ENCODE measurements at regions not wholly inside any gene's neighbourhood (a gene's known extent, or its start where the extent isn't known, plus 50 kb on each side); places are given as distances from the start of the nearest gene placed in this dataset.

DNA sequence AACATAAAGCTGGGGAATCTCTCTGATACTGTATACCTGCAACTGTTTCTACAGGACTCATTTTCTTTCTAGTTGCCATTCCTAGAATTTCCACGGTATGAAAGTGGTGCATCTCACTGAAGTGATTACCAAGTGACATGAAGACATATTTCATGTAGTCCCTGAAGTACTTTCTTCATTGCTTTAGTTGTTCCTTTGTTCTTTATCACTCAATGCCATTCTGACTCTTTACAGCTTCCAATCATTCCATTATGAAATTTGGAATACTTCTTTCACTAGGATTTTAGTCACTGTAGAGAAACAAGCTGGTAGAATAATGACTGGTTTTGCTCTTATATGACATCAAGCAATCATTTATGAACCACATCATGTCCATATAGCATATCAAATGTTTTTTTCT is 645.1 kb downstream of the CDH18 start:
- no peak for DNase-seq

DNA sequence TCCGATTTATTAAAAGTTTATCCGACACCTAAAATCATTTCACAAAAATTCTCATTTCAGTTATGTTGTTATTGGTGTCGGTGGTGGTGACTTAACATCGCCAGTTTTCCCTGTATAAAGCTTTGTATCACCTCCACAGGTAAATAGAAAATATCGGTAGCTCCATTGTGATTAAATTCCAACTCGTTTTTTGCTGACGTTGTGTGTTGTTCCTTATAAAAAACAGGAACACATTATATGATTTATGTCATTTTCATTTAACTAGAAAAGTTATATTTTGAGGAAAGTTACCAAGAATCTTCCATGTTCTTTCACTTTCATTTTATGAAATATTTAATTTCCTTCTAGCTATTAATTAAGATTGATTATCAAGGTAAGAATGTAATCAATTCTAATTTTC is 635.9 kb downstream of the CDH18 start:
- DNase-seq: no peak

DNA sequence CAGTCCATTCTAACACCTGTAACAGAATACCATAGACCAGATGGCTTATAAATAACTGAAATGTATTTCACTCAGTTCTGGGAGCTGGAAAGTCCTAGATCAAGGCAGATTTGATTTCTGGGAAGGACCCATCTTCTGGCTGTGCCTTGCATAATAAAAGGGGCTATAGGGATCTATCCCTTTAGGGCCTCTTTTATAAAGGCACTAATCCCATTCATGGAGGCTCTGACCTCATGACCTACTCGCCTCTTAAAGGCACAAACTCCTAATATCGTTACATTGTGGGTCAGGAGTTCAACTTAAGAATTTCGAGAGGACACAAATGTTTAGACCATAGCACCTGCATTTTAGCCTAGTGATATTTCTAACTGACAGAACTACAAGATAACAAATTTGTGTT is 619.0 kb downstream of the CDH18 start:
- DNase-seq: no peak

DNA sequence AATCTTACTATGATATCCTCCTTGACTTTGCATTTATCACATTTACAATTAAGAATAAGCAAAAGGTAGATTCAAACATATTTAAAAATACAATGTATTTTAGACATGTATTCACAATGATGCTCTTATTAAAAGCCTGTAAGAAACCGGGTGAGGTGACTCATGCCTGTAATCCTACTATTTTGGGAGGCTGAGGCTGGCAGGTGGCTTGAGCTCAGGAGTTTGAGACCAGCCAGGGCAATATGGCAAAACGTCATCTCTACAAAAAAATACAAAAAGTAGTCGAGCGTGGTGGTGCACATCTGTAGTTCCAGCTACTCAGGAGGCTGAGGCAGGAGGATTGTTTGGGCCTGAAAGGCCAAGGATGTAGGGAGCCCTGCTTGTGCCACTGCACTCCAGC is 618.4 kb downstream of the CDH18 start:
- DNase-seq: no peak

DNA sequence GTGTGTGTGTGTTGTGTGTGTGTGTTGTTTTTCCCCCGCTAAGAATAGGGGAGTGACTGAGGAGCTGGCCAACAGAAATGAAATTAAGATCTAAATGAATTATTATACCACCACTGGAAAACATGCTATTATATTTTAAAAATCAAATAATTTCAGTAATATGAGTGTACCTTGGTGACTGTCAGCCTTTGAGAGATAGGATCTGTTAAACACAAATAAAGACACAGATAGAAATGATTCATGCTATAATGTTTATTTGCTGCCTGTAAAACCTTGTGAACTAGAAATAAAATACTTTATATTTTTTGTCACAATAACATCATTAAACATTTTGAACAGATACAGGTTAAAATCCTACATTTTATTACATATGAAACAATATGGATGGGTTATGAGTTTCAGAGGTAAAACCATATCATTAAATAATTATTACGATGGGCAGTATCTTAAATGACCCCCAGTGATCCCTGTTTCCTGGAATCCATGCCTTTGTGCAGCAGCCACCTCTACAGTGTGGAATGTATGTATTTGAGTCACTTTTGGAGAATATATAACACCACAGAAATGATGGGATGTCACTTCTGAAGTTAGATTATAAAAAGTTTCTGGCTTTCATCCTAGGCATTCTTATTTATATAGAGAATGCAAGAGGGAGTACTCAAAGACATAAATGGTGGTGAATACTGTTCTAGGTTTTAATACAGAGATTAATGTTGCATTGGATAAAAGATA is 617.2 kb downstream of the CDH18 start:
- DNase-seq: no peak

DNA sequence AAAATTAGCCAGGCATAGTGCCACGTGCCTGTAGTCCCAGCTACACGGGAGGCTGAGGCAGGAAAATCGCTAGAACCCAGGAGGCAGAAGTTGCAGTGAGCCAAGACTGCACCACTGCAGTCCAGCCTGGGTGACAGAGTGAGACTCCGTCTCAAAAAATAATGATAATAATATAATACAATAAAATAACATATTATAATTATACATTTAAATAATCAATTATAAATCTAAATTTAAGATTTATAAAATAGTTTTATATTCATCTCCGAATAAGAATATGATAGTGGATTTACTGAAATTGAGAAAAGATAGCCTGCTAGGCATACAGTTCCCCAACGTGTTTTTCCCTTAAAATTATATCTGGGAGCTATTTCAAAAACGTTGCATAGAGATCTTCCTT is 599.6 kb downstream of the CDH18 start:
- DNase-seq: no peak

DNA sequence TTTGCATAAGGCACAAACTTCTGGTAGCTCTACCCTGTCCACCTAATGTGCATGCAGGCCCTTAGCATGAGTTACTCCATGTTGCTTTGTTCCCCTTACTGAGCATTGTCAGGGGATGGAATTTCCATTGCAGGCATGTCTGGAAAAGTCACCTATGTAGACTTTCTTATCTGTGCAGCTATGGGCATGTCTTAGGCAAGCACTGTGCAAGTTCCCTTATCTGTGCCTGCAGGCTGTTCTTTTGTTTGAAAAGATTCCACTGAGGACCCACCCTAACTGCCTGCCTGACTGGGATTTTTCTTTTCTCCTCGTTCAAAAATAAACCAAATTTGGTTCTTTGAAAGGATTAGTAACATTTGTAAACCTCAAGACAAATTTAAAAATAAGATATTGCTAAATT is 587.0 kb downstream of the CDH18 start:
- DNase-seq: no peak

DNA sequence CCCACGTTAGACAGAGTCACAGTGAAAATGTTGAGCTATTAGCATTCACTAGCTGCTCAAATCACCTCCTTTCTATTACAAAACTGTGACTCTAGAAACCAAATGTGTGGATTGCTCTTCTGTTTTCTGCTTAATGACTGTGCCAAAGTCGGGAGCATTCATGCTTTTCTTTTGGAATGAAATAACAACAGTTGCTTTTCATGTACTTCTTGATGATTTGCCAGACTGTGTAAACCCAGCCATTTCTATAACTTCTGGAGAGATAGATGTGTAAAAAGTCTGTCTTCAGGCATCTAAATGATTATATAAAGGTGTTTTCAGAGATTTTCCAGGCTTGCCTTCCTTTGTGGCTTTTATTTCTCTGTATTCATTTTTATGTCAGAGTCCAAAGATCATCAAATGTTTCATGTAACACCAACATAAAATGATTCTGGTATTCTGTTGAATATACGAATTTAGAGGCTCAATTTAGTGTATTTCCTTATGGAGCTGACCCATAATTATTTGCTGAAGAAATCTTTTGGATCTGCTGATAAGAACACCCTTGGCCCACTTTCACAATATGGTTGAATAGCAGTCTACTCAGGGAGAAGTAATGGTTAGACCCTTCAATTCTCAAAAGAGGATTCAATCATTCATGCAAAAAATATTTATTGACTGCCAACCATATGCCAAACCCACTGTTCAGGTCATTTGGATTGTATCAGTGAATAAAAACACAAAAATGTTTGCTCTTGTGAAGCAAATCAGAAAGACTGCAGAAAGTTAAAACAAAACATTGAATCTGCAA is 581.2 kb downstream of the CDH18 start:
- DNase-seq: no peak

DNA sequence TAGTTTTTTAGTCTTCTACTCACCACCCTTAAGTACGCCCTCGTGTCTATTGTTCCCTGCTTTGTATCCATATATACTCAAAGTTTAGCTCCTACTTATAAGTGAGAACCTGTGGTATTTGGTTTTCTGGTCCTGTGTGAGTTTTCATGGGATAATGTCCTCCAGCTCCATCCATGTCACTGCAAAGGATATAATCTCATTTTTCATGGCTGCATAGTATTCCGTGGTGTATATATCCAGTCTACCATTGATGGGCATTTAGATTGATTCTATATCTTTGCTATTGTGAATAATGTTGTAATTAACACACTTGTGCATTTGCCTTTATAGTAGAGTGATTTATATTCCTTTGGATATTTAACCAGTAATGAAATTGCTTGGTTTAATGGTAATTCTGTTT is 579.9 kb downstream of the CDH18 start:
- DNase-seq: no peak

DNA sequence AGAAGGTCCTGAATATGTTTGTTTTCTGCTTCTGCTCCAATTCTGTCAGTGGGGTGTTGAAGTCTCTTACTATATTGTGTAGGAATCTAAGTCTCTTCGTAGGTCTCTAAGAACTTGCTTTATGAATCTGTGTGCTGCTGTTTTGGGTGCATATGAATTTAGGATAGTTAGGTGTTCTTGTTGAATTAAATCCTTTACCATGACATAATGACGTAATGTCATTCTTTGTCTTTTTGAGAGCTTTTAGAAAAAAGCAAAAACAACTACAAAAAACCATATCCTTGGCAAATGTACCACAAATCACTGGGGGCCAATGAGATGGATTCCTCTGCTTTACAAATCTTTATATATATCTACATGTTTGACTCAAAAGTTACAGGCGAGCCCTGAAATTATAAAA is 576.1 kb downstream of the CDH18 start:
- DNase-seq: no peak
